Neural progenitor cell (in vitro differentiated cells): ENCODE measurements at regions not wholly inside any gene's neighbourhood (a gene's known extent, or its start where the extent isn't known, plus 50 kb on each side); places are given as distances from the start of the nearest gene placed in this dataset.

ENCODE experiments used
- DNase-seq: peaks from one replicate; pipeline ENCODE4 v3.0.0-alpha.2; 2016; ENCODE audit warnings: low spot score
- H2AFZ ChIP-seq: fragments of 200-600 bp; sonication (generic); replicated peaks from 2 replicates; pipeline ENCODE4 v1.6.1; 2016; ENCODE audit warnings: antibody characterized with exemption
- H3F3A ChIP-seq: fragments of 200-600 bp; sonication (generic); 2 replicates; pipeline ENCODE4 v1.6.1; 2016; ENCODE audit warnings: antibody characterized with exemption, low read depth
- H3K27ac ChIP-seq: fragments of 200-600 bp; sonication (generic); 2 replicates; pipeline ENCODE4 v1.5.1; 2016; ENCODE audit warnings: mild to moderate bottlenecking
- H3K27me3 ChIP-seq: fragments of 200-600 bp; sonication (generic); 2 replicates; pipeline ENCODE4 v1.6.1; 2016; ENCODE audit warnings: mild to moderate bottlenecking, moderate library complexity
- H3K36me3 ChIP-seq: fragments of 200-600 bp; sonication (generic); 2 replicates; pipeline ENCODE4 v1.5.1; 2016
- H3K4me1 ChIP-seq: fragments of 200-600 bp; sonication (generic); 2 replicates; pipeline ENCODE4 v1.6.1; 2016; ENCODE audit warnings: mixed run types
- H3K4me2 ChIP-seq: fragments of 200-600 bp; sonication (generic); 2 replicates; pipeline ENCODE4 v1.6.1; 2016
- H3K4me3 ChIP-seq: fragments of 200-600 bp; sonication (generic); 2 replicates; pipeline ENCODE4 v1.5.1; 2016
- H3K79me2 ChIP-seq: fragments of 200-600 bp; sonication (generic); 2 replicates; pipeline ENCODE4 v1.6.1; 2016; ENCODE audit warnings: low read depth
- H3K9ac ChIP-seq: fragments of 200-600 bp; sonication (generic); 2 replicates; pipeline ENCODE4 v1.6.1; 2016
- H3K9me3 ChIP-seq: fragments of 200-600 bp; sonication (generic); 2 replicates; pipeline ENCODE4 v1.5.1; 2016; ENCODE audit warnings: low read depth
- H4K20me1 ChIP-seq: fragments of 200-600 bp; sonication (generic); 2 replicates; pipeline ENCODE4 v1.6.1; 2016; ENCODE audit warnings: low read depth
- H3K27ac Mint-ChIP-seq: 3 replicates; pipeline ENCODE4 v1.8.0; 2021; ENCODE audit warnings: mixed read lengths
- H3K27me3 Mint-ChIP-seq: 2 replicates; pipeline ENCODE4 v1.8.0; 2022; ENCODE audit warnings: low read depth, mild to moderate bottlenecking, inconsistent platforms, moderate library complexity, mixed read lengths; ENCODE audit not compliant: insufficient read depth
- H3K36me3 Mint-ChIP-seq: 3 replicates; pipeline ENCODE4 v1.8.0; 2021; ENCODE audit warnings: mixed read lengths
- H3K4me1 Mint-ChIP-seq: 3 replicates; pipeline ENCODE4 v1.8.0; 2021; ENCODE audit warnings: mixed read lengths
- H3K4me3 Mint-ChIP-seq: 3 replicates; pipeline ENCODE4 v1.8.0; 2021; ENCODE audit warnings: mild to moderate bottlenecking, moderate library complexity, mixed read lengths
- H3K9me3 Mint-ChIP-seq: 3 replicates; pipeline ENCODE4 v1.8.0; 2020; ENCODE audit warnings: mixed read lengths
- CTCF ChIP-seq: fragments of 200-600 bp; sonication (generic); IDR thresholded peaks from 2 replicates; pipeline ENCODE4 v1.5.1; 2017; ENCODE audit warnings: antibody characterized with exemption, mild to moderate bottlenecking
- EZH2 ChIP-seq: fragments of 200-600 bp; sonication (generic); IDR thresholded peaks from 2 replicates; pipeline ENCODE4 v1.6.1; 2017; ENCODE audit warnings: antibody characterized with exemption, mild to moderate bottlenecking, moderate library complexity
- EZH2phosphoT487 ChIP-seq: fragments of 200-600 bp; sonication (generic); IDR thresholded peaks from 2 replicates; pipeline ENCODE4 v1.6.1; 2017; ENCODE audit warnings: antibody characterized with exemption

- Histone ChIP-seq H3K36me3 (no peaks in the 10 kb centered on the region), H3F3A (no peaks in the 10 kb centered on the region), H3K4me1 (no peaks in the 10 kb centered on the region), H3K79me2 (no peaks in the 10 kb centered on the region), H2AFZ (no peak overlapping the region), H3K27ac (no peak overlapping the region), H3K4me3 (no peak overlapping the region), H3K9ac (no peak overlapping the region), H3K27me3 (no peaks in the 10 kb centered on the region), H3K9me3 (no peaks in the 10 kb centered on the region), H3K4me2 (no peak overlapping the region), H4K20me1 (no peaks in the 10 kb centered on the region)
- H3K4me3 Mint-ChIP-seq = no peak overlapping the region
- peaks cover 9% of the 10 kb centered on the region for H3K27me3 Mint-ChIP-seq
- peaks cover 9% of the 10 kb centered on the region for H3K4me1 Mint-ChIP-seq
- H3K9me3 Mint-ChIP-seq = no peaks in the 10 kb centered on the region
- H3K27ac Mint-ChIP-seq = no peak overlapping the region
- no peaks in the 10 kb centered on the region for H3K36me3 Mint-ChIP-seq
- DNase-seq = no peak
- TF ChIP-seq EZH2phosphoT487 = no peak
- TF ChIP-seq CTCF = no peak
- TF ChIP-seq EZH2 = no peak
Measured at GRCh38 chr20:50381075-50381732, 129.0 kb upstream of the PTPN1 start.

GRCh38 chr20:50381771-50382593 lies 128.2 kb upstream of the PTPN1 start:
- peak overlapping the region; percentile 17 for H2AFZ ChIP-seq
- H3K27ac Mint-ChIP-seq = no peak overlapping the region
- no peaks in the 10 kb centered on the region for H3K9me3 ChIP-seq
- H3K4me1 Mint-ChIP-seq = peaks cover 9% of the 10 kb centered on the region
- no peak overlapping the region for H3K4me3 Mint-ChIP-seq
- H3K27me3 Mint-ChIP-seq = peaks cover 9% of the 10 kb centered on the region
- H3K4me2 ChIP-seq = no peak overlapping the region
- TF ChIP-seq EZH2phosphoT487 (no peak), CTCF (no peak), EZH2 (no peak)
- no peak overlapping the region for H3K4me3 ChIP-seq
- H4K20me1 ChIP-seq = no peaks in the 10 kb centered on the region
- H3K9me3 Mint-ChIP-seq = no peaks in the 10 kb centered on the region
- no peak overlapping the region for H3K9ac ChIP-seq
- no peaks in the 10 kb centered on the region for H3K27me3 ChIP-seq
- no peak for DNase-seq
- no peaks in the 10 kb centered on the region for H3K36me3 ChIP-seq
- no peaks in the 10 kb centered on the region for H3K4me1 ChIP-seq
- H3K36me3 Mint-ChIP-seq = no peaks in the 10 kb centered on the region
- no peak overlapping the region for H3K27ac ChIP-seq
- no peaks in the 10 kb centered on the region for H3F3A ChIP-seq
- H3K79me2 ChIP-seq = no peaks in the 10 kb centered on the region

GRCh38 chr20:50385733-50386640 lies 124.2 kb upstream of the PTPN1 start:
- Mint-ChIP-seq H3K4me3 (no peak overlapping the region), H3K4me1 (peaks cover 25% of the 10 kb centered on the region), H3K9me3 (no peaks in the 10 kb centered on the region), H3K36me3 (no peaks in the 10 kb centered on the region), H3K27ac (no peak overlapping the region), H3K27me3 (peaks cover 11% of the 10 kb centered on the region)
- H3K27ac ChIP-seq = no peak overlapping the region
- no peak overlapping the region for H3K9ac ChIP-seq
- no peak overlapping the region for H3K4me3 ChIP-seq
- H3F3A ChIP-seq = no peaks in the 10 kb centered on the region
- no peaks in the 10 kb centered on the region for H3K36me3 ChIP-seq
- no peaks in the 10 kb centered on the region for H3K27me3 ChIP-seq
- H2AFZ ChIP-seq = no peak overlapping the region
- no peak overlapping the region for H3K4me2 ChIP-seq
- TF ChIP-seq EZH2phosphoT487 (no peak), EZH2 (no peak), CTCF (no peak)
- H3K9me3 ChIP-seq = no peaks in the 10 kb centered on the region
- DNase-seq = no peak
- no peaks in the 10 kb centered on the region for H3K79me2 ChIP-seq
- no peaks in the 10 kb centered on the region for H3K4me1 ChIP-seq
- H4K20me1 ChIP-seq = no peaks in the 10 kb centered on the region
